Heart left ventricle (tissue), 16 donors: ENCODE measurements at regions not wholly inside any gene's neighbourhood (a gene's known extent, or its start where the extent isn't known, plus 50 kb on each side); places are given as distances from the start of the nearest gene placed in this dataset.

Source experiments
- ATAC-seq, 4 donors: fragments of 200-7000 bp; cut with Tn5 transposase; one replicate each; pipeline ENCODE4 v1.9.1; 2020 to 2022; ENCODE audit warnings: moderate library complexity in 4 of 4, mild to moderate bottlenecking in 3 of 4, moderate number of reproducible peaks in 1 of 4
- DNase-seq, 5 donors: peaks; one replicate each; pipeline ENCODE4 v3.0.0-alpha.2; 2020
- H3K27ac ChIP-seq, 12 donors: fragments of 200-600 bp; sonication (generic) in 4 of 12; one replicate each; pipeline versions ENCODE4 v1.5.0 to v1.8.0; 2016 to 2022; ENCODE audit warnings: mild to moderate bottlenecking in 2 of 12
- H3K27me3 ChIP-seq, 9 donors: fragments of 200-600 bp; sonication (generic) in 2 of 9; one replicate each; pipeline versions ENCODE4 v1.5.1 to v1.8.0; 2016 to 2022; ENCODE audit warnings: mild to moderate bottlenecking in 3 of 9
- H3K36me3 ChIP-seq, 9 donors: fragments of 200-600 bp; sonication (generic) in 2 of 9; one replicate each; pipeline versions ENCODE4 v1.5.0 to v1.8.0; 2018 to 2022; ENCODE audit warnings: mild to moderate bottlenecking in 2 of 9
- H3K4me1 ChIP-seq, 12 donors: fragments of 200-600 bp; sonication (generic) in 4 of 12; one replicate each; pipeline versions ENCODE4 v1.5.0 to v1.8.0; 2016 to 2022; ENCODE audit warnings: mild to moderate bottlenecking in 3 of 12
- H3K4me3 ChIP-seq, 12 donors: fragments of 200-600 bp; sonication (generic) in 4 of 12; one replicate each; pipeline versions ENCODE4 v1.5.0 to v1.8.0; 2017 to 2022; ENCODE audit warnings: mild to moderate bottlenecking in 9 of 12, moderate library complexity in 4 of 12
- H3K9me3 ChIP-seq, 12 donors: fragments of 200-600 bp; sonication (generic) in 4 of 12; one replicate each; pipeline versions ENCODE4 v1.5.0 to v1.8.0; 2016 to 2022; ENCODE audit warnings: mild to moderate bottlenecking in 1 of 12
- POLR2A ChIP-seq, 2 donors: fragments of 450-650 bp; IDR thresholded peaks; one replicate each; pipeline ENCODE4 v1.6.1; 2017; ENCODE audit warnings: antibody characterized with exemption in 2 of 2, mild to moderate bottlenecking in 2 of 2, moderate library complexity in 2 of 2
- WGBS, 4 donors: extraction: QIAGEN DNeasy Blood & Tissue Kit in 2 of 4; methylation state at CpG; one replicate each; pipeline versions ENCODE4 v1.1.5 to v1.1.7; 2013 to 2018; 5-methylcytosine and 5-hydroxymethylcytosine counted together
- intact Hi-C, 10 donors: fragments of 100-400 bp; cut with DNase I; formaldehyde crosslinking; loops; one replicate each; pipeline versions ENCODE4 v1.11.1 to v1.14.2; 2022
- TF ChIP-seq, protein P1 (sequence below), 12 donors: fragments of 200-600 bp; sonication (generic) in 4 of 12; IDR thresholded peaks; one replicate each; pipeline versions ENCODE4 v1.5.0 to v1.8.0; 2018 to 2022; ENCODE audit warnings: antibody characterized with exemption in 12 of 12, mild to moderate bottlenecking in 5 of 12
- donor health status: ischemic (EF 13 %, LVEDD 7.1; RV severe dilation, severe dysfunction).
- donor health status: healthy with polysubstance abuse.
- donor health status: DM: no; HTN: yes; CAD: no.
- donor health status: DM: no; HTN: no; CAD: no.
- donor health status: ischemic (EF 25% LVEDD 6.9; RV normal size, moderate dysfunction).
- donor health status: ischemic (EF 25% LVEDD 5.7; RV mildly dilated, moderate dysfunction).
- donor health status: healthy.
- donor health status: DM: yes; HTN: yes; CAD: no.
- donor health status: ischemic (EF 35%, LVEDD 5.7; RV mildly dilated, moderate dysfunction).
- donor health status: nonischemic (EF 11% LVEDD 7.7; RV severe dilation, severe dysfunction).
- donor health status: DM: yes; HTN: yes; CAD: no.
- donor health status: PGD.
- donor health status: ischemic (EF 29% LVEDD 5.4; RV normal size, mild dysfunction).
- donor health status: nonischemic (EF 23%, LVEDD 6.1; RV moderate dilation, normal function).

DNA sequence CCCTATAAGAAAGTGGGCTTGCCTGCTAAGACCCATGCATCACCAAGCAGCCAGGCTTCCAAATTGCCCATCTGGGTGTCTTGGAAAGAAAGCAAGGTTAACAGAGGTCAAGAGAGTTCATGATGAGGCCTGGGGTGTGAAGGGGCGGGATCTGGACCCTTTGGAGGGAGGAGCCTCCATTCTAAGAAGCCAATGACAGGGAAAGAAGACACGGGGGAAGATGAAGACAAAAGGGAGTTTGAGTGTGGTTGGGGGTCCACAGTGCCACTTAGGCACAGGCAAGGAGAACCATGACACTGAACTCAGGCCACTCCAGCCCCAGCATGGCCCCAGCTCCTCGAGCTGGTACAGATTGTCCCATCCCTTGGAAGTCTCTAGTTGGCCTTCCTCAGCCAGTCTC lies 350.2 kb upstream of the TSHZ3 start:
- no peak for TF ChIP-seq POLR2A (IDR thresholded peaks at IDR 0.05)
- TF ChIP-seq, protein P1, sequence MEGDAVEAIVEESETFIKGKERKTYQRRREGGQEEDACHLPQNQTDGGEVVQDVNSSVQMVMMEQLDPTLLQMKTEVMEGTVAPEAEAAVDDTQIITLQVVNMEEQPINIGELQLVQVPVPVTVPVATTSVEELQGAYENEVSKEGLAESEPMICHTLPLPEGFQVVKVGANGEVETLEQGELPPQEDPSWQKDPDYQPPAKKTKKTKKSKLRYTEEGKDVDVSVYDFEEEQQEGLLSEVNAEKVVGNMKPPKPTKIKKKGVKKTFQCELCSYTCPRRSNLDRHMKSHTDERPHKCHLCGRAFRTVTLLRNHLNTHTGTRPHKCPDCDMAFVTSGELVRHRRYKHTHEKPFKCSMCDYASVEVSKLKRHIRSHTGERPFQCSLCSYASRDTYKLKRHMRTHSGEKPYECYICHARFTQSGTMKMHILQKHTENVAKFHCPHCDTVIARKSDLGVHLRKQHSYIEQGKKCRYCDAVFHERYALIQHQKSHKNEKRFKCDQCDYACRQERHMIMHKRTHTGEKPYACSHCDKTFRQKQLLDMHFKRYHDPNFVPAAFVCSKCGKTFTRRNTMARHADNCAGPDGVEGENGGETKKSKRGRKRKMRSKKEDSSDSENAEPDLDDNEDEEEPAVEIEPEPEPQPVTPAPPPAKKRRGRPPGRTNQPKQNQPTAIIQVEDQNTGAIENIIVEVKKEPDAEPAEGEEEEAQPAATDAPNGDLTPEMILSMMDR (IDR thresholded peaks at IDR 0.05) = no peak
- WGBS, 4 donors = 59 to 69% (median 64%) methylated on average over 3 of the region's 3 CpGs
- Histone ChIP-seq H3K27ac (no peak overlapping the region), H3K27me3 (peaks cover 0 to 7% (median 0%) of the 10 kb centered on the region in 9 donors), H3K4me1 (no peaks in the 10 kb centered on the region), H3K9me3 (peaks cover 0 to 14% (median 0%) of the 10 kb centered on the region in 12 donors), H3K4me3 (no peak overlapping the region), H3K36me3 (no peaks in the 10 kb centered on the region)
- ATAC-seq = no peak
- intact Hi-C loops = no loop called here
- no peak for DNase-seq

DNA sequence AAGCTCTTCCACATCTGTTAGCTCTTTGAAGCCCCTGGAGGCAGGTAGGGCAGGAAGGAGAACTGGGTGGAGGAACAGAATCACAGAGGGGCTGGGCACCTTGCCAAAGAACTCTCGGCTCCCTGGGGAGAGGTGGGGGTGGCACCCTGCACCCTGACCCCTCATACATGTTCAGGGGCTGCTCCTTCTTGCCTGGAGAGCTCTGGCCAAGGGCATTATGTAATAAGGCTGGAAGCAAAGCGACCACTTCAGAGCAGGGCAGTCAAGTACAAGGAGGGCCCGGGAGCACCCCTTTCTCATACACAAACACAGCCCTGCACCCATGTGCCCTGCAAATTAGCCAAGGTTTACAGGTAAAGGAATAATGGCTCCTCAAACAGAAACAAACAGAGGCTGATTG lies 351.9 kb upstream of the TSHZ3 start:
- 52 to 75% (median 64%) methylated on average over 3 of the region's 3 CpGs for WGBS, 4 donors
- intact Hi-C loops = no loop called here

DNA sequence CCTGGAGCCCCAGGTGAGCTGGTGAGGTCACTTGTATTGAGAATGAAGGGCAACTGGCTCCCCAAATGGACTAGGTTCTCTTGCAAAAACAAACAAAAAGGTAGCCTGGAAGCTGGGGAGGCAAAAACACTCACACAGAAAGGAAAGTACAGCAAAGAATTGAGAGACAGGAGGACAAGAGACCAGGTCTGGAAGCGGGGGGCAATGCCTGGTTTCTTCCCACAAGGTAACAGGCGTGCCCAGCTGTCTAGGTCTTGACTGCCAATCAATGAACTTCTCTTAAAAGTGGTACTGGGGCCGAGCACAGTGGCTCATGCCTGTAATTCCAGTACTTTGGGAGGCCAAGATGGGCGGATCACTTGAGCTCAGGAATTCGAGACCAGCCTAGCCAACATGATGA lies 356.4 kb upstream of the TSHZ3 start:
- H3K4me1 ChIP-seq = no peaks in the 10 kb centered on the region
- DNase-seq = no peak
- peaks cover 0 to 4% (median 0%) of the 10 kb centered on the region in 9 donors for H3K27me3 ChIP-seq
- peaks cover 0 to 14% (median 0%) of the 10 kb centered on the region in 12 donors for H3K9me3 ChIP-seq
- TF ChIP-seq POLR2A (IDR thresholded peaks at IDR 0.05) = no peak
- TF ChIP-seq, protein P1 (IDR thresholded peaks at IDR 0.05) = no peak
- no peak overlapping the region for H3K4me3 ChIP-seq
- H3K36me3 ChIP-seq = no peaks in the 10 kb centered on the region
- 82 to 86% (median 84%) methylated on average over 5 of the region's 5 CpGs for WGBS, 4 donors
- intact Hi-C loops = no loop called here
- no peak overlapping the region for H3K27ac ChIP-seq
- no peak for ATAC-seq

More for the DNA sequence above, 351.9 kb upstream of the TSHZ3 start:
- TF ChIP-seq, protein P1 (IDR thresholded peaks at IDR 0.05) = no peak
- TF ChIP-seq POLR2A (IDR thresholded peaks at IDR 0.05) = no peak
- H3K9me3 ChIP-seq = peaks cover 0 to 14% (median 0%) of the 10 kb centered on the region in 12 donors
- peaks cover 0 to 7% (median 0%) of the 10 kb centered on the region in 9 donors for H3K27me3 ChIP-seq
- ATAC-seq = no peak
- no peak overlapping the region for H3K4me3 ChIP-seq
- no peak overlapping the region for H3K27ac ChIP-seq
- H3K36me3 ChIP-seq = no peaks in the 10 kb centered on the region
- DNase-seq = no peak
- H3K4me1 ChIP-seq = no peaks in the 10 kb centered on the region

DNA sequence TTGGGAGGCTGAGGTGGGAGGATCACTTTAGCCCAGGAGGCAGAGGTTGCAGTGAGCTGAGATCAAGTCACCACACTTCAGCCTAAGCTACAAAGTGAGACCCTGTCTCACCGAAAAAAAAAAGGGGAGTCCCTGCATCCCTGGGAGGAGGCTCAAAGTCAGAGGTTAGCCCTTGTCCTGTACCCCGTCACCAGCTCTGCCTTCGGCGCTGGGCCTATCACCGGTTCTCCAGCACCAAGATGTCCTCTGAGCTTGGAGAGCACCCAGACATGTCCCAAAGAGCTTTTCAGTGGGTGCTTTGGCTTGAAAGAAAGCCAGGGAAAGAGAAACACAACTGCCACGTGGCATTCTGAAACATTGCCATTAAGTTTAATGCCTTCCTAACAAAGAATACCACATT lies 356.9 kb upstream of the TSHZ3 start:
- Histone ChIP-seq H3K4me1 (no peaks in the 10 kb centered on the region), H3K36me3 (no peaks in the 10 kb centered on the region), H3K4me3 (no peak overlapping the region), H3K27ac (no peak overlapping the region), H3K27me3 (no peaks in the 10 kb centered on the region), H3K9me3 (peaks cover 0 to 14% (median 0%) of the 10 kb centered on the region in 12 donors)
- ATAC-seq (no peak), DNase-seq (no peak)
- no peak for TF ChIP-seq POLR2A (IDR thresholded peaks at IDR 0.05)
- TF ChIP-seq, protein P1 (IDR thresholded peaks at IDR 0.05) = no peak
- WGBS, 4 donors = 88 to 92% (median 90%) methylated on average over 6 of the region's 6 CpGs
- intact Hi-C loops = no loop called here
